GM12878 (cell line): ENCODE measurements at regions not wholly inside any gene's neighbourhood (a gene's known extent, or its start where the extent isn't known, plus 50 kb on each side); places are given as distances from the start of the nearest gene placed in this dataset.

Source experiments
- ATAC-seq: fragments of 200-7000 bp; cut with Tn5 transposase; 3 replicates; pipeline ENCODE4 v1.9.1; 2020; ENCODE audit warnings: mild to moderate bottlenecking, moderate library complexity
- BruUV-seq: library from RNA; stranded (reverse); fragments of 400-500 nt; replicated peaks from 2 replicates; lab custom pipeline; 2021; lab: Mats Ljungman, UMichigan
- CTCF ChIA-PET: fragments of 300-600 bp; sonication (Branson Sonifier 250); formaldehyde crosslinking; extraction: SDS; loops from one replicate; lab custom pipeline; 2021; ENCODE audit warnings: inconsistent platforms; lab: Yijun Ruan, JAX
- POLR2A ChIA-PET: fragments of 350-600 bp; formaldehyde crosslinking; extraction: SDS; loops from one replicate; lab custom pipeline; 2021; ENCODE audit warnings: inconsistent platforms; lab: Charles Lee
- RAD21 ChIA-PET: fragments of 300-600 bp; sonication (Branson Sonifier 250); formaldehyde crosslinking; loops from one replicate; lab custom pipeline; 2023; ENCODE audit warnings: antibody characterized with exemption; ENCODE audit not compliant: unreplicated experiment; lab: Charles Lee
- SMC1A ChIA-PET: fragments of 300-600 bp; sonication (Branson Sonifier 250); formaldehyde crosslinking; loops from one replicate; lab custom pipeline; 2023; ENCODE audit not compliant: unreplicated experiment, uncharacterized antibody; lab: Charles Lee
- DNase-seq: peaks from one replicate; pipeline ENCODE4 v3.0.0-alpha.2; 2011; ENCODE audit warnings: low read depth, low spot score
- FAIRE-seq: peaks from 3 replicates; lab custom pipeline; 2011; peaks lifted over from hg19 to GRCh38; lab: Jason Lieb, UNC
- H2AFZ ChIP-seq: 2 replicates; pipeline ENCODE4 v1.6.0; 2011; ENCODE audit warnings: low read depth, low read length, control low read depth; ENCODE audit not compliant: control insufficient read depth
- H3K27ac ChIP-seq: 2 replicates; pipeline ENCODE4 v1.5.1; 2011; ENCODE audit warnings: control low read depth; ENCODE audit not compliant: control insufficient read depth, insufficient read depth
- H3K27me3 ChIP-seq, 2 experiments: replicated peaks in 1 of 2; 2 replicates each; pipeline versions ENCODE4 v1.6.0 to v1.6.1; 2011; ENCODE audit warnings: low read length in 1 of 2; ENCODE audit not compliant: control insufficient read depth in 2 of 2, insufficient read depth in 2 of 2
- H3K36me3 ChIP-seq, 2 experiments: 2 replicates each; pipeline ENCODE4 v1.5.1; 2011; ENCODE audit warnings: low read length in 1 of 2; ENCODE audit not compliant: control insufficient read depth in 2 of 2, insufficient read depth in 2 of 2
- H3K4me1 ChIP-seq: 2 replicates; pipeline ENCODE4 v1.6.1; 2011; ENCODE audit warnings: mild to moderate bottlenecking, low read length, moderate library complexity, mixed read lengths; ENCODE audit not compliant: control insufficient read depth, insufficient read depth
- H3K4me2 ChIP-seq: 2 replicates; pipeline ENCODE4 v1.6.0; 2011; ENCODE audit warnings: control low read depth; ENCODE audit not compliant: control insufficient read depth, insufficient read depth
- H3K4me3 ChIP-seq: fragments of 200-600 bp; sonication (generic); 2 replicates; pipeline ENCODE4 v1.5.1; 2016
- H3K79me2 ChIP-seq: 2 replicates; pipeline ENCODE4 v1.6.0; 2011; ENCODE audit warnings: low read length; ENCODE audit not compliant: control insufficient read depth, insufficient read depth
- H3K9ac ChIP-seq: 2 replicates; pipeline ENCODE4 v1.8.0; 2011; ENCODE audit warnings: low read length, control low read depth, mixed read lengths; ENCODE audit not compliant: control insufficient read depth, insufficient read depth
- H3K9me3 ChIP-seq: replicated peaks from 3 replicates; pipeline ENCODE4 v1.5.1; 2011; ENCODE audit warnings: mild to moderate bottlenecking, low read length; ENCODE audit not compliant: control insufficient read depth, insufficient read depth
- H4K20me1 ChIP-seq: 2 replicates; pipeline ENCODE4 v1.6.0; 2011; ENCODE audit not compliant: control insufficient read depth, insufficient read depth
- BRCA1 ChIP-seq: IDR thresholded peaks from 2 replicates; pipeline ENCODE4 v1.6.1; 2011; ENCODE audit warnings: low read depth, low read length, improper control_type of control experiment
- E2F8 ChIP-seq: fragments of 450-650 bp; IDR thresholded peaks from 2 replicates; pipeline ENCODE4 v1.6.1; 2018; ENCODE audit warnings: mild to moderate bottlenecking, low read depth, moderate library complexity; ENCODE audit not compliant: partially characterized antibody
- FOS ChIP-seq: IDR thresholded peaks from 3 replicates; pipeline ENCODE4 v1.6.1; 2011; ENCODE audit warnings: borderline replicate concordance; ENCODE audit not compliant: insufficient read length; ENCODE audit errors: extremely low read depth
- FOXK2 ChIP-seq: fragments of 450-650 bp; IDR thresholded peaks from 2 replicates; pipeline ENCODE4 v1.6.1; 2017; ENCODE audit warnings: mild to moderate bottlenecking, moderate library complexity
- MEF2B ChIP-seq: fragments of 450-650 bp; IDR thresholded peaks from 2 replicates; pipeline ENCODE4 v1.6.1; 2018; ENCODE audit warnings: mild to moderate bottlenecking, moderate library complexity; ENCODE audit not compliant: partially characterized antibody, poor library complexity, severe bottlenecking
- MYB ChIP-seq: fragments of 150-350 bp; IDR thresholded peaks from 2 replicates; pipeline ENCODE4 v1.6.1; 2014; ENCODE audit warnings: mild to moderate bottlenecking, low read depth, low read length, borderline replicate concordance
- NFYB ChIP-seq: IDR thresholded peaks from 2 replicates; pipeline ENCODE4 v1.6.1; 2011; ENCODE audit warnings: low read depth, mild to moderate bottlenecking, low read length, improper control_type of control experiment, moderate library complexity; ENCODE audit not compliant: insufficient read depth
- PKNOX1 ChIP-seq: fragments of 450-650 bp; IDR thresholded peaks from 2 replicates; pipeline ENCODE4 v1.6.1; 2016; ENCODE audit warnings: mild to moderate bottlenecking
- POU2F2 ChIP-seq: IDR thresholded peaks from 3 replicates; pipeline ENCODE4 v1.6.1; 2011; ENCODE audit warnings: low read depth, mild to moderate bottlenecking, low read length, borderline replicate concordance
- SRF ChIP-seq, 2 experiments: IDR thresholded peaks; 2 replicates each; pipeline ENCODE4 v1.6.1; 2011; ENCODE audit warnings: low read depth in 2 of 2, low read length in 2 of 2, mild to moderate bottlenecking in 1 of 2, moderate library complexity in 1 of 2
- SUZ12 ChIP-seq: fragments of 200-600 bp; sonication (generic); IDR thresholded peaks from one replicate; pipeline ENCODE4 v1.6.1; 2018; ENCODE audit warnings: antibody characterized with exemption, mild to moderate bottlenecking; ENCODE audit not compliant: unreplicated experiment
- ZNF622 ChIP-seq: fragments of 450-650 bp; IDR thresholded peaks from 2 replicates; pipeline ENCODE4 v1.6.1; 2017; ENCODE audit warnings: mild to moderate bottlenecking, inconsistent platforms
- ZNF687 ChIP-seq: fragments of 450-650 bp; IDR thresholded peaks from 2 replicates; pipeline ENCODE4 v1.6.1; 2017; ENCODE audit warnings: mild to moderate bottlenecking, moderate library complexity
- ZSCAN29 ChIP-seq: fragments of 450-650 bp; IDR thresholded peaks from 2 replicates; pipeline ENCODE4 v1.6.1; 2017; ENCODE audit warnings: mild to moderate bottlenecking, moderate library complexity
- WGBS: methylation state at CpG from one replicate; pipeline ENCODE4 v1.1.6; 2016; ENCODE audit warnings: low lambda C conversion rate; ENCODE audit not compliant: insufficient replicate concordance, insufficient coverage; ENCODE audit errors: missing lambda C conversion rate; 5-methylcytosine and 5-hydroxymethylcytosine counted together
- in situ Hi-C: fragments of 300-500 bp; cut with MboI; formaldehyde crosslinking; loops from 9 replicates; pipeline ENCODE4 v1.14.3; 2018; ENCODE audit warnings: mixed read lengths
- intact Hi-C: fragments of 100-400 bp; cut with micrococcal nuclease; formaldehyde crosslinking; loops from one replicate; pipeline ENCODE4 v1.14.2; 2022; ENCODE audit not compliant: unreplicated experiment
- TF ChIP-seq, protein P1 (sequence below): IDR thresholded peaks from 2 replicates; pipeline ENCODE4 v1.6.1; 2012; ENCODE audit warnings: low read depth, low read length, improper control_type of control experiment
- TF ChIP-seq, protein P2 (sequence below): fragments of 450-650 bp; IDR thresholded peaks from 2 replicates; pipeline ENCODE4 v1.6.1; 2017; ENCODE audit warnings: borderline replicate concordance

- no peaks in the 10 kb centered on the region for H3K4me1 ChIP-seq
- RAD21 ChIA-PET = no interaction called here
- H3K9me3 ChIP-seq = no peaks in the 10 kb centered on the region
- DNase-seq (no peak), ATAC-seq (no peak), FAIRE-seq (no peak)
- SMC1A ChIA-PET = interaction anchor here (1.8 kb wide), 1 partner anchor 19 kb away, joined by 4 read pairs; no protein-coding TSS in a partner anchor
- intact Hi-C loops = no loop called here
- WGBS = 34% methylated on average over 4 of the region's 4 CpGs
- no peaks in the 10 kb centered on the region for H4K20me1 ChIP-seq
- no peak overlapping the region for H3K4me2 ChIP-seq
- H3K4me3 ChIP-seq = no peak overlapping the region
- no peak overlapping the region for H3K27ac ChIP-seq
- H3K9ac ChIP-seq = no peak overlapping the region
- CTCF ChIA-PET = no interaction called here
- H3K36me3 ChIP-seq = no peaks in the 10 kb centered on the region
- no TSS peak for BruUV-seq
- H3K79me2 ChIP-seq = no peaks in the 10 kb centered on the region
- H2AFZ ChIP-seq = no peak overlapping the region
- H3K27me3 ChIP-seq = no peaks in the 10 kb centered on the region
- POLR2A ChIA-PET = no interaction called here
- in situ Hi-C loops = no loop called here
- TF ChIP-seq E2F8 = no peak
- no peak for TF ChIP-seq PKNOX1
- no peak for TF ChIP-seq SUZ12
- TF ChIP-seq ZNF622 = no peak
- TF ChIP-seq POU2F2 = no peak
- no peak for TF ChIP-seq SRF (IDR thresholded peaks at IDR 0.05; ENCODE audit: low read depth in 2 of 2, low read length in 2 of 2)
- TF ChIP-seq MEF2B = no peak
- no peak for TF ChIP-seq FOXK2
- TF ChIP-seq BRCA1 = no peak
- TF ChIP-seq, protein P1, sequence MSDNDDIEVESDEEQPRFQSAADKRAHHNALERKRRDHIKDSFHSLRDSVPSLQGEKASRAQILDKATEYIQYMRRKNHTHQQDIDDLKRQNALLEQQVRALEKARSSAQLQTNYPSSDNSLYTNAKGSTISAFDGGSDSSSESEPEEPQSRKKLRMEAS = no peak
- TF ChIP-seq, protein P2, sequence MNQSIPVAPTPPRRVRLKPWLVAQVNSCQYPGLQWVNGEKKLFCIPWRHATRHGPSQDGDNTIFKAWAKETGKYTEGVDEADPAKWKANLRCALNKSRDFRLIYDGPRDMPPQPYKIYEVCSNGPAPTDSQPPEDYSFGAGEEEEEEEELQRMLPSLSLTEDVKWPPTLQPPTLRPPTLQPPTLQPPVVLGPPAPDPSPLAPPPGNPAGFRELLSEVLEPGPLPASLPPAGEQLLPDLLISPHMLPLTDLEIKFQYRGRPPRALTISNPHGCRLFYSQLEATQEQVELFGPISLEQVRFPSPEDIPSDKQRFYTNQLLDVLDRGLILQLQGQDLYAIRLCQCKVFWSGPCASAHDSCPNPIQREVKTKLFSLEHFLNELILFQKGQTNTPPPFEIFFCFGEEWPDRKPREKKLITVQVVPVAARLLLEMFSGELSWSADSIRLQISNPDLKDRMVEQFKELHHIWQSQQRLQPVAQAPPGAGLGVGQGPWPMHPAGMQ = no peak
- TF ChIP-seq ZSCAN29 = no peak
- no peak for TF ChIP-seq ZNF687
- TF ChIP-seq FOS = no peak
- TF ChIP-seq MYB = no peak
- TF ChIP-seq NFYB = no peak
Measured at GRCh38 chr10:44054046-44054445, 330.9 kb downstream of the CXCL12 start.
